ENCODE measurements at regions not wholly inside any gene's neighbourhood (a gene's known extent, or its start where the extent isn't known, plus 50 kb on each side); places are given as distances from the start of the nearest gene placed in this dataset.

GRCh38 chr5:73395256-73395655 is 53.3 kb downstream of the FOXD1 start:
- Histone ChIP-seq H3K9ac (ENCODE audit: low read length) (no peak overlapping the region), H3K27me3 (ENCODE audit: control insufficient read depth, insufficient read depth, low read length) (peaks cover 2% of the 10 kb centered on the region), H3K9me3 (ENCODE audit: control insufficient read depth, low read length) (no peaks in the 10 kb centered on the region)

GRCh38 chr5:73394610-73395009 is 54.0 kb downstream of the FOXD1 start:
- H3K9me3 ChIP-seq (ENCODE audit: control insufficient read depth, low read length): no peaks in the 10 kb centered on the region
- H3K4me3 ChIP-seq (ENCODE audit: low read length): no peak overlapping the region
- H3K36me3 ChIP-seq (ENCODE audit: control insufficient read depth, insufficient read depth, low read length): no peaks in the 10 kb centered on the region
- no peak overlapping the region for H3K9ac ChIP-seq (ENCODE audit: low read length)
- H3K27me3 ChIP-seq (ENCODE audit: control insufficient read depth, insufficient read depth, low read length): no peaks in the 10 kb centered on the region
- H3K4me1 ChIP-seq (ENCODE audit: control insufficient read depth, insufficient read depth, low read length): no peaks in the 10 kb centered on the region

More at GRCh38 chr5:73395256-73395655, 53.3 kb downstream of the FOXD1 start:
- no peak overlapping the region for H3K4me3 ChIP-seq (ENCODE audit: low read length)
- no peaks in the 10 kb centered on the region for H3K36me3 ChIP-seq (ENCODE audit: control insufficient read depth, insufficient read depth, low read length)
- no peaks in the 10 kb centered on the region for H3K4me1 ChIP-seq (ENCODE audit: control insufficient read depth, insufficient read depth, low read length)

DNA sequence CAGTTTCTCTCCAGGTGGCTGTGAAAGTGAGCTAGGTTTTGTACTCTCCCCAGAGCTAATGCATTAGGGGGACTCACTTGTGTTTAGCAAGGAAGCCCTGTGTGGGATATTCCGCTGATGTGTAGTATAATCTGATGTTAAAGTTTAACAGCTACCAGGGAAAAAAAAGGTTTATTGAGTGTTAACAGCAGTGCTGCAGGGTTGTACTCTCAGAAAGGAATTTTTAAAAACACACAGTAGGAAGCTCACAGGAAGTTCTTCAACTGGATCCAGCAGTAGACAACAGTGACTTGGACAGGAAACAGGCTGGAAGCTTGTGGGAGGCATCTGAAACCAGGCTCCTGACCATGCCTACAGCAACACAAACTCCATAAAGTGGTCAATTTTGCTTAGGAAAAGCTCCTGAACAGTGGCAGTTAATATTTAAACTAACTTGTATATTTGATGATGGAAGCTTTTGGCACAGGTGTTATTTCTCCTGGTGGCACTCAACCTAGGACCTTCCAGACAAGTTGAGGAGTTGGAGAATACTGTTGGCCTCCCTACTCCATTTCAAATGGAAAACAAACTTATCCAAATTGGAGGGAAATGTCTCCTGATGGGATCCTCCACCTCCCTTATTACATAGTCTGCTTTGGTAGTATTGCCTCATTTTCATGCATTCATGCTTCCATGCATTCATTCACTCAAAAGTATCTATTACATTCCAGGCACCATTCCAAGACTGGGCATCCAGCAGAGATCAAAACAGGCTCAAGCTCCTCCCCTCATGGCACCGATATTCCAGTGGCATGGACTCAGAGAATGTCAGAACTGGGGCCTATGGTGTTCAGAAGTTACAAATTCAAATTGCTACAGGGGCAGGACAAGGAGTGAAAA is 54.7 kb downstream of the FOXD1 start:
- no peak overlapping the region for H3K9ac ChIP-seq (ENCODE audit: low read length)
- H3K36me3 ChIP-seq (ENCODE audit: control insufficient read depth, insufficient read depth, low read length): no peaks in the 10 kb centered on the region
- H3K27me3 ChIP-seq (ENCODE audit: control insufficient read depth, insufficient read depth, low read length): peaks cover 2% of the 10 kb centered on the region
- no peaks in the 10 kb centered on the region for H3K9me3 ChIP-seq (ENCODE audit: control insufficient read depth, low read length)
- no peaks in the 10 kb centered on the region for H3K4me1 ChIP-seq (ENCODE audit: control insufficient read depth, insufficient read depth, low read length)
- H3K4me3 ChIP-seq (ENCODE audit: low read length): no peak overlapping the region

DNA sequence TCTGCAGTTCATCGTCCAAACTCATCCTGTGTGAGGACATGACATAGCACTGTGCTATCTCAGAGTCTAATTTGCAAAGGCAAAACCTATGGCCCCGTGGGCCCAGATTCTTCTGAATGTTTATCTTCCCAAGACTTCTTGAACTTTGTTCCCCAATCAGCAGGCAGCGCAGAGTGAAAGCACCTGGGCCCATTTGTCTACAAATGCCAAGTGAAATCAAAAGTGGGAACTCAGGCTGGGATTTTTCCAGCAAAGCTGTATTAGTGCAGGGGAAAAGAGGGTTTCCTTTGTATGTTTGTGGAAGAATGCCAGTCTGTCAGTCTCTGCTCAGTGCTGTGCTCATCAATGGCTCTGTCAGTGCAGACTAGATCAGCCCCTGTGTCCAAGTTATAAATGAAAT is 55.8 kb downstream of the FOXD1 start:
- H3K27me3 ChIP-seq (ENCODE audit: control insufficient read depth, insufficient read depth, low read length): peaks cover 11% of the 10 kb centered on the region
- no peak overlapping the region for H3K9ac ChIP-seq (ENCODE audit: low read length)
- H3K4me3 ChIP-seq (ENCODE audit: low read length): no peak overlapping the region
- no peaks in the 10 kb centered on the region for H3K36me3 ChIP-seq (ENCODE audit: control insufficient read depth, insufficient read depth, low read length)
- H3K4me1 ChIP-seq (ENCODE audit: control insufficient read depth, insufficient read depth, low read length): no peaks in the 10 kb centered on the region
- no peaks in the 10 kb centered on the region for H3K9me3 ChIP-seq (ENCODE audit: control insufficient read depth, low read length)

GRCh38 chr5:73391441-73391881 is 57.1 kb downstream of the FOXD1 start:
- Histone ChIP-seq H3K4me1 (ENCODE audit: control insufficient read depth, insufficient read depth, low read length) (no peaks in the 10 kb centered on the region), H3K36me3 (ENCODE audit: control insufficient read depth, insufficient read depth, low read length) (no peaks in the 10 kb centered on the region), H3K4me3 (ENCODE audit: low read length) (no peak overlapping the region), H3K9me3 (ENCODE audit: control insufficient read depth, low read length) (no peaks in the 10 kb centered on the region), H3K9ac (ENCODE audit: low read length) (no peak overlapping the region), H3K27me3 (ENCODE audit: control insufficient read depth, insufficient read depth, low read length) (peaks cover 14% of the 10 kb centered on the region)

GRCh38 chr5:73390972-73391371 is 57.6 kb downstream of the FOXD1 start:
- H3K4me1 ChIP-seq (ENCODE audit: control insufficient read depth, insufficient read depth, low read length): no peaks in the 10 kb centered on the region
- H3K36me3 ChIP-seq (ENCODE audit: control insufficient read depth, insufficient read depth, low read length): no peaks in the 10 kb centered on the region
- H3K27me3 ChIP-seq (ENCODE audit: control insufficient read depth, insufficient read depth, low read length): peaks cover 14% of the 10 kb centered on the region
- no peaks in the 10 kb centered on the region for H3K9me3 ChIP-seq (ENCODE audit: control insufficient read depth, low read length)
- no peak overlapping the region for H3K9ac ChIP-seq (ENCODE audit: low read length)
- H3K4me3 ChIP-seq (ENCODE audit: low read length): no peak overlapping the region

DNA sequence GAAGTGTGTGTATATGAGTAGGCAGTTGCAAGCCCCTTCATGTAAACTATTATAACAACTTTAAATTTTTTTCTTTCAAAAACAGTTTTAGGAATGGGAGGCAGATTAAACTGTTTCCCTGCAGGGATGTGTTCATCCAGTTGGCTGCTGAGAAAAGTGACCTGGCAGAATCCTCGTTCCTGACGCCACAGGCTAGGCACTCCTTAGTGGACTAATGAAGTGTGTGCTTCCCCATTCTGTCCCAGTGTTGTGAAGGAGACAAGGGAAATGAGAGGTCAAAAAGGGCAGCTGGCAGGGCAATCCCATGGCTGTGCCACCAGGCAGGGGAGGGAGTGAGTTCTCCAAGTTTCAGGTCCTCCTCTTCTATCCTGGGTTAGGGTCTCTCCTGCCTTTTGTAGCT is 59.8 kb downstream of the FOXD1 start:
- Histone ChIP-seq H3K4me1 (ENCODE audit: control insufficient read depth, insufficient read depth, low read length) (no peaks in the 10 kb centered on the region), H3K27me3 (ENCODE audit: control insufficient read depth, insufficient read depth, low read length) (peaks cover 18% of the 10 kb centered on the region), H3K9me3 (ENCODE audit: control insufficient read depth, low read length) (no peaks in the 10 kb centered on the region), H3K9ac (ENCODE audit: low read length) (no peak overlapping the region), H3K4me3 (ENCODE audit: low read length) (no peak overlapping the region), H3K36me3 (ENCODE audit: control insufficient read depth, insufficient read depth, low read length) (no peaks in the 10 kb centered on the region)

- H3K4me1 ChIP-seq (ENCODE audit: control insufficient read depth, insufficient read depth, low read length): no peaks in the 10 kb centered on the region
- H3K9ac ChIP-seq (ENCODE audit: low read length): no peak overlapping the region
- no peaks in the 10 kb centered on the region for H3K36me3 ChIP-seq (ENCODE audit: control insufficient read depth, insufficient read depth, low read length)
- no peaks in the 10 kb centered on the region for H3K9me3 ChIP-seq (ENCODE audit: control insufficient read depth, low read length)
- peaks cover 23% of the 10 kb centered on the region for H3K27me3 ChIP-seq (ENCODE audit: control insufficient read depth, insufficient read depth, low read length)
- H3K4me3 ChIP-seq (ENCODE audit: low read length): no peak overlapping the region
Measured at GRCh38 chr5:73388306-73388684, 60.3 kb downstream of the FOXD1 start.

GRCh38 chr5:73387601-73388305 is 60.8 kb downstream of the FOXD1 start:
- no peak overlapping the region for H3K4me3 ChIP-seq (ENCODE audit: low read length)
- no peaks in the 10 kb centered on the region for H3K36me3 ChIP-seq (ENCODE audit: control insufficient read depth, insufficient read depth, low read length)
- H3K9ac ChIP-seq (ENCODE audit: low read length): no peak overlapping the region
- H3K4me1 ChIP-seq (ENCODE audit: control insufficient read depth, insufficient read depth, low read length): no peaks in the 10 kb centered on the region
- no peaks in the 10 kb centered on the region for H3K9me3 ChIP-seq (ENCODE audit: control insufficient read depth, low read length)
- peaks cover 28% of the 10 kb centered on the region for H3K27me3 ChIP-seq (ENCODE audit: control insufficient read depth, insufficient read depth, low read length)

DNA sequence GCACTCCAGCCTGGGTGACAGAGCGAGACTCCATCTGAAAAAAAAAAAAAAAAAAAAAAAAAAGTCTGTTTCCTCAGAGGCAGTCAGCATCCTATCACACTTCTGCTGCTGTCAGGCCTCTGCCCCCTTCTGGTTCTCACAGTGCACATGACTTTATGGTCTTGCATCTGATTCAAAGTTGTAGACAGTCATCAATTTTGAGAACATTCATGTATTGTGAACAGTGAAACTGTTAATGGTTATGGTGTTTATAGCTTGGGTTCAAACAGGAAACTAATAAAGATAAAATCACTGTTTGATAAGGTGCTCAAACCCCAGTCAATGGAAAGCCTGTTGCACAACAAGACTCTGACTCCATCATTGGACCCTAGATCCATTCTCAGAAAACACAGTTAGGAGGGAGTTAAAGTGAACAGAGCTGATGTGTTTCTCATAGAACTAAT is 61.4 kb downstream of the FOXD1 start:
- no peaks in the 10 kb centered on the region for H3K9me3 ChIP-seq (ENCODE audit: control insufficient read depth, low read length)
- H3K36me3 ChIP-seq (ENCODE audit: control insufficient read depth, insufficient read depth, low read length): no peaks in the 10 kb centered on the region
- no peak overlapping the region for H3K9ac ChIP-seq (ENCODE audit: low read length)
- H3K27me3 ChIP-seq (ENCODE audit: control insufficient read depth, insufficient read depth, low read length): peaks cover 34% of the 10 kb centered on the region
- H3K4me1 ChIP-seq (ENCODE audit: control insufficient read depth, insufficient read depth, low read length): peaks cover 1% of the 10 kb centered on the region
- no peak overlapping the region for H3K4me3 ChIP-seq (ENCODE audit: low read length)

- Histone ChIP-seq H3K4me1 (ENCODE audit: control insufficient read depth, insufficient read depth, low read length) (peaks cover 10% of the 10 kb centered on the region), H3K36me3 (ENCODE audit: control insufficient read depth, insufficient read depth, low read length) (no peaks in the 10 kb centered on the region), H3K9me3 (ENCODE audit: control insufficient read depth, low read length) (no peaks in the 10 kb centered on the region), H3K4me3 (ENCODE audit: low read length) (no peak overlapping the region), H3K27me3 (ENCODE audit: control insufficient read depth, insufficient read depth, low read length) (peaks cover 57% of the 10 kb centered on the region), H3K9ac (ENCODE audit: low read length) (no peak overlapping the region)
Measured at GRCh38 chr5:73384861-73385260, 63.7 kb downstream of the FOXD1 start.

DNA sequence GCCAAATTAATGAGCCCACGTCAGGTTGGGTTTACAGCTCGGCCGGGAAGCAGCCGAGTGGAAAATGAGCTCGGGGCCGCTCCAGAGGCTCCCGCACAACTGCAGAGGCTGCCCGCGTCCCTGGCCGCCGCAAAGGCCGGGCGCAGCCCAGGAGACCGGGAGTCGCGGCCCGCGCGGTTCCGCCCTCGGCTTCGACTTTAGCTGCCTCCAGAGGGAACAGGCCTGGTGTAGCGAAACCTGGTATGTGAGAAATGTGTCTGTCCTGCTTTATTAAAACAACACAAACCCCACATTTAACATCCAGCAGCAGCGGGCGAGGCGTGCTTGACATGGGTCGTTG is 66.2 kb downstream of the FOXD1 start:
- no peaks in the 10 kb centered on the region for H3K9me3 ChIP-seq (ENCODE audit: control insufficient read depth, low read length)
- no peaks in the 10 kb centered on the region for H3K36me3 ChIP-seq (ENCODE audit: control insufficient read depth, insufficient read depth, low read length)
- H3K9ac ChIP-seq (ENCODE audit: low read length): no peak overlapping the region
- peaks cover 64% of the 10 kb centered on the region for H3K27me3 ChIP-seq (ENCODE audit: control insufficient read depth, insufficient read depth, low read length)
- no peak overlapping the region for H3K4me3 ChIP-seq (ENCODE audit: low read length)
- peaks cover 10% of the 10 kb centered on the region for H3K4me1 ChIP-seq (ENCODE audit: control insufficient read depth, insufficient read depth, low read length)
